GM12873 (cell line): ENCODE measurements at regions not wholly inside any gene's neighbourhood (a gene's known extent, or its start where the extent isn't known, plus 50 kb on each side); places are given as distances from the start of the nearest gene placed in this dataset.

Experiments
- TF ChIP-seq, protein P1 (sequence below): IDR thresholded peaks from 2 replicates; pipeline ENCODE4 v1.5.1; 2012; ENCODE audit warnings: low read depth, mild to moderate bottlenecking, moderate library complexity, low read length, control low read depth; ENCODE audit not compliant: insufficient read depth; ENCODE audit errors: missing control alignments

DNA sequence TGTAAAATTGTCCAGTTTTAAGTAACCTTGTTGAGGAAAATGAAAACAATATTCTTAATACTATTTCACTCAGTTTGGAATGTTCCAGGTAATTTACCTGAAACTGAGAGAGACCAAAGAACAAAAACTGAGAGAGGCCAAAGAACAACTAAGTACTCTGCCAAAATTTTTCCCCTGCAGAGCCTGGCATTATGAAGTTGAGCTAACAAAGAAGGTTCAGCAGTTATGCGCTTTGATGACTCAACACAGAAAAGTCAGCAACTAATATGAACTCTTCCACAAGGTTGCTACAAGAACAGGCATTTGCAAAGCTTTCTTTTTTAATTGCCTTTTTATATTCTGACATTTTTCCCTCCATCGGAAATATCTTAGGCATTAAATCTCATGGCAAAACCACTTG lies 270.9 kb downstream of the CHRM3 start:
- TF ChIP-seq, protein P1, sequence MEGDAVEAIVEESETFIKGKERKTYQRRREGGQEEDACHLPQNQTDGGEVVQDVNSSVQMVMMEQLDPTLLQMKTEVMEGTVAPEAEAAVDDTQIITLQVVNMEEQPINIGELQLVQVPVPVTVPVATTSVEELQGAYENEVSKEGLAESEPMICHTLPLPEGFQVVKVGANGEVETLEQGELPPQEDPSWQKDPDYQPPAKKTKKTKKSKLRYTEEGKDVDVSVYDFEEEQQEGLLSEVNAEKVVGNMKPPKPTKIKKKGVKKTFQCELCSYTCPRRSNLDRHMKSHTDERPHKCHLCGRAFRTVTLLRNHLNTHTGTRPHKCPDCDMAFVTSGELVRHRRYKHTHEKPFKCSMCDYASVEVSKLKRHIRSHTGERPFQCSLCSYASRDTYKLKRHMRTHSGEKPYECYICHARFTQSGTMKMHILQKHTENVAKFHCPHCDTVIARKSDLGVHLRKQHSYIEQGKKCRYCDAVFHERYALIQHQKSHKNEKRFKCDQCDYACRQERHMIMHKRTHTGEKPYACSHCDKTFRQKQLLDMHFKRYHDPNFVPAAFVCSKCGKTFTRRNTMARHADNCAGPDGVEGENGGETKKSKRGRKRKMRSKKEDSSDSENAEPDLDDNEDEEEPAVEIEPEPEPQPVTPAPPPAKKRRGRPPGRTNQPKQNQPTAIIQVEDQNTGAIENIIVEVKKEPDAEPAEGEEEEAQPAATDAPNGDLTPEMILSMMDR = no peak

DNA sequence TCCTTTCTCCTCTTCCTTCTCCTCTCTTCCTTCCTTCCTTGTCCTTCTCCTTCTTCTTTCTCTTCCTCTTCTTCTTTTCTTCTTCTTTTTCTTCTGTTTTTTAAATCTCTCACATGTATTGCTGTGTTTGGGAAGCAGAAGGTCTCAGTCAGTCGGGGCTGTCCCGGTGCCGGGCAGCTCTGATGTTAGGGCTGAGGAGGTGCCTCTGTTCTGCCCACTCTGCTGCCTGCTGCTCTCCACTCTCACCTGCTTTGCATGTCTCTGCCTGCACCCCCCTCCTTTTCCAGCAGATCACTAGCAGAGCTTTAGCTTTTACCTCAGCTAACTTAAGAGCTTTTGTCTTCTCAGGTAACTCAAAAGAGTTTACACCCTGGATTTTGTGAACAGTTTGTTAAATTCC lies 276.6 kb downstream of the CHRM3 start:
- TF ChIP-seq, protein P1 = no peak

DNA sequence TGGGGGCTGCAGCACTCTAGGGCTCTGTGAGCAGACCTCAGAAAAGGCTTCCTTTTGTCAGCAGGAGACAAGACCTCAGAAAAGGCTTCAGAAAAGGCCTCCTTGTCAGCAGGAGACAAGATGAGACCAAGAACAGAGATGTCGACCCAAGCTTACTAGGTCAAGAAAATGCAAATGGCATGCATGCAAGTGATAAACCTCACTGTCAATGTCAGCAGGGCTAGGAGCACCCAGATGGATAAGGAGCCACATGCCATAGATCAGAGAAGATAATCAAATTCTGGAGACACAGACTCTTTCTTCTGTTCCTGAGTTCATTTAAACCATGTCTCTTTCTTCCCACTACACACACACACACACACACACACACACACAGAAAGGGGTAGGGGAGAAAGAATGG lies 285.9 kb downstream of the CHRM3 start:
- TF ChIP-seq, protein P1 = no peak

DNA sequence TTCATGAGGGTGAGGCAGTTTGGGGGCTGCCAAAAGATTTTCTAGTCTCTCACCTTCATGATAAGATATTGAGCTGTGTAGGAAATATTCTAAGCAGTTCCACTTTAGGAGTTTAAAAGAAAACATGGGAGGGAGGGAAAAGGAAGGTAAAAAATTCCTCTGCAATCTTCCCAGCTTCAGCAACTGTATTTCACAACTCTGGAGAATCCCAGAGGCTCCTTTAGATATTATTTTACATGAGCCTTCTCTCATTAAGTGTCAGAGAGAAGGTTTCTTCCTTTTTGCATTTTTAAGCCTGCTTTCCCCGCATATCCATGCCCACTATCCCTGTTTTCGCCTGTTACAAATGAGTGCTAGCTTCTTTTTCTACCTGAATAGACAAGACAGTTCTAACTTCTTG lies 289.4 kb downstream of the CHRM3 start:
- TF ChIP-seq, protein P1 = no peak

DNA sequence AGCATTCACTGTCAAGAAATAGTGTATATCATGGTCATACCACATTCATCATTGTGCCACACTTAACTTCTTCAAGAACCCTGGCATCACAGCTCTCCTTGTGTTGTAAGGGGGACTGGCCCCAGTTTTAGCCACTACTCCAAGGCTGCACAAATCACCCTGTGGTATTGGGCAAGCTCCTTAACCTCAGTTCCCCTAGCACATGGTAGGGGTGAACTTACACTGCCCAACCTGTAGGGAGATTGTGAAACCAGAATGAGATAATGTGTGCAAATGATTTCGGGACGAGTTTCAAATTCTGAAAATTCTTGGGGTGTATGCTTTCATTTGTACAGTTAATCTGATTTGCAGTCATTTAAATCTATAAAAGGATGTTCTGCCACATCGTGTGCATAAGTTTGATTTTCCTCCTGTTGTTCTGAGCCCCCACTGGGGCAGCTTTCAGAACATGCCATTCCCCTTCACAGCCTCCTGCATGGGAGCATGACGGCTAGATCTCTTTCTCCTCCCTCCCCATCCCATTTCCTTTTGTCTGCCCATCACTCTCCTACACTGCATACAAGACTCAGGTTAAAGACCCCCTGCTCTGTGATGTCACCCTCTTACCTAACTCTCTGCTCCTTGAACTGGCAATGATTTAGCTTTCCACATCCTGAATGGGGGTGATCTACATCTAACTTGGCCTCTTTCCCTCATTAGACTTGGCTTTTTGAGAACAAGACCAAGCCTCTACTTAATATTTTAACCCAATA lies 290.3 kb downstream of the CHRM3 start:
- TF ChIP-seq, protein P1 = no peak

DNA sequence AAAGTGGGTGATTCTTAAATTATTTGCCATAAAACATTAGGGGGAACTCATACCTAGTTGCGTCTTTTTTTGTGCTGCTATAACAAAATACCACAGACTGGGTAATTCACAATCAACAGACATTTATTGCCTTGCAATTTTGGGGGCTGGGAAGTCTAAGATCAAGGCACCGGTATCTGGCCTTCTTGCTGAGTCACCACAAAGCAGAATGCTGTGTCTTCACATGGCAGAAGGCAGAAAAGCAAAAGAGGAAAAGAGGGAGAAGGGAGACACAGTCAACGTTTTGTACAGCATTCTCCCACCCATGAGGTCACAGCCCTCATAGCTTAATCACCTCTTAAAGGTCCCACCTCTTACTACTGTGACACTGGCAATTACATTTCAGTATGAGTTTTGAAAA lies 291.0 kb downstream of the CHRM3 start:
- TF ChIP-seq, protein P1 = no peak

DNA sequence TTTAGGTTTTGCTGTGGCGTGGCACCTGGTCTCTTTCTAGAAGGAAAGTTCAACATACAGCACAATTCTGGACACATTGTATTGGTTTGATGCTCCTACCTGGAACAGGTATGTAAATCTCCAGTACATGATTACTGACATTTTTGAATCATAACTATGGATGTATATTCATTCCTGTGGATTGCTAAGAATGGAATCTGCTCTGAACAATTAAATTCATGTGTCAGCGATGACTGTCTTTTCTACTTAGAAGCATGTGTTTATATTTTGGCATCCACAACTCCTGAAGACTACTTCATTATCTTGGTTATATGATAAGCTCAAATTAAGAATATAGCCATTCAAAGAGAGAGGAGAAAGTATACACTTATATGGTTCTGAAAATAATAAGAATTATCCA lies 291.8 kb downstream of the CHRM3 start:
- TF ChIP-seq, protein P1 = no peak
